CD4-positive, alpha-beta T cell (primary cell): ENCODE measurements at regions not wholly inside any gene's neighbourhood (a gene's known extent, or its start where the extent isn't known, plus 50 kb on each side); places are given as distances from the start of the nearest gene placed in this dataset.

Experiments
- ATAC-seq: fragments of 200-7000 bp; cut with Tn5 transposase; one replicate; pipeline ENCODE4 v1.10.0; 2022; ENCODE audit warnings: mild to moderate bottlenecking; ENCODE audit not compliant: poor library complexity
- CTCF ChIA-PET: fragments of 350-600 bp; sonication (Branson Sonifier 250); formaldehyde crosslinking; loops from one replicate; lab custom pipeline; 2021; ENCODE audit warnings: antibody characterized with exemption, inconsistent platforms; lab: Charles Lee
- POLR2A ChIA-PET: fragments of 350-600 bp; sonication (Branson Sonifier 250); formaldehyde crosslinking; loops from one replicate; lab custom pipeline; 2021; ENCODE audit warnings: antibody characterized with exemption, inconsistent platforms; lab: Charles Lee
- DNase-seq, 14 experiments: peaks; one replicate each; pipeline ENCODE4 v3.0.0-alpha.2; 2013 to 2020; ENCODE audit warnings: mixed read lengths in 2 of 14
- H3K27ac ChIP-seq, 2 donors: one replicate each; pipeline versions ENCODE4 v1.5.1 to v1.7.0; 2013; ENCODE audit warnings: low read length in 2 of 2, low read depth in 1 of 2, mild to moderate bottlenecking in 1 of 2
- H3K27me3 ChIP-seq, 2 experiments: 1 replicate in 1 of 2; 2 replicates in 1 of 2; pipeline versions ENCODE4 v1.6.1 to v1.7.0; 2013; ENCODE audit warnings: low read length in 2 of 2, control low read depth in 1 of 2, mild to moderate bottlenecking in 1 of 2, moderate library complexity in 1 of 2; ENCODE audit not compliant: insufficient read depth in 2 of 2, control insufficient read depth in 1 of 2
- H3K36me3 ChIP-seq: one replicate; pipeline ENCODE4 v1.6.1; 2013; ENCODE audit warnings: low read length, control low read depth; ENCODE audit not compliant: insufficient read depth
- H3K4me1 ChIP-seq: one replicate; pipeline ENCODE4 v1.6.1; 2013; ENCODE audit warnings: low read length, control low read depth; ENCODE audit not compliant: insufficient read depth
- H3K4me3 ChIP-seq: one replicate; pipeline ENCODE4 v1.5.1; 2013; ENCODE audit warnings: mild to moderate bottlenecking, low read length, moderate library complexity
- H3K9me3 ChIP-seq, 2 experiments: 1 replicate in 1 of 2; 2 replicates in 1 of 2; pipeline versions ENCODE4 v1.6.1 to v1.7.0; 2013; ENCODE audit warnings: low read length in 2 of 2, mild to moderate bottlenecking in 2 of 2, control low read depth in 1 of 2, moderate library complexity in 1 of 2; ENCODE audit not compliant: control insufficient read depth in 1 of 2, insufficient read depth in 1 of 2
- H3K27ac Mint-ChIP-seq: one replicate; pipeline ENCODE4 v1.8.0; 2020; ENCODE audit warnings: mixed read lengths
- H3K27me3 Mint-ChIP-seq: one replicate; pipeline ENCODE4 v1.8.0; 2021; ENCODE audit warnings: mixed read lengths
- H3K36me3 Mint-ChIP-seq: one replicate; pipeline ENCODE4 v1.8.0; 2021; ENCODE audit warnings: low read depth, mixed read lengths
- H3K4me1 Mint-ChIP-seq: one replicate; pipeline ENCODE4 v1.8.0; 2021; ENCODE audit warnings: low read depth, mixed read lengths
- H3K4me3 Mint-ChIP-seq: one replicate; pipeline ENCODE4 v1.8.0; 2020; ENCODE audit warnings: mild to moderate bottlenecking, mixed read lengths
- H3K9me3 Mint-ChIP-seq: one replicate; pipeline ENCODE4 v1.8.0; 2020; ENCODE audit warnings: mixed read lengths
- intact Hi-C, 2 experiments: fragments of 100-400 bp; cut with DNase I in 1 of 2; cut with micrococcal nuclease in 1 of 2; formaldehyde crosslinking; loops; one replicate each; pipeline versions ENCODE4 v1.15.1 to v1.9.0; 2023 to 2025; cut with DNase I, micrococcal nuclease
- TF ChIP-seq, protein P1 (sequence below): fragments of 200-600 bp; IDR thresholded peaks from one replicate; pipeline ENCODE4 v1.8.0; 2022; ENCODE audit warnings: antibody characterized with exemption, mild to moderate bottlenecking

DNA sequence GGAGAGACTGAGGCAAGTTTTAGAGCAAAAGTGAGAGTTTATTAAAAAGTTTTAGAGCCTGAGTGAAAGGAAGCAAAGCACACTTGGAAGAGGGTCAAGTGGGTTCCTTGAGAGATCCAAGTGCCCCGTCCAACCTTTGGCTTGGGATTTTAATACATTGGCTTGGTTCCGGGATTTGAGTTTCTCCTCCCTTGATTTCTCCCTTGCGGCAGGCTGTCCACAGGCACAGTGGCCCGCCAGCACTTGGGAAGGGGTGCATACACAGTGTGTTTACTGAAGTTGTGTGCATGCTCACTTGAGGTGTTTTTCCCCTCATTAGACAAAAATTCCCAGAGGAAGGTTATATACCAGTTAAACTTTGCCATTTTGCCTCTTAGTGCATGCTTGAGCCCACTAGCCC lies 333.5 kb downstream of the PCDH18 start:
- no peaks in the 10 kb centered on the region for H3K36me3 Mint-ChIP-seq
- ChIA-PET CTCF (no interaction called here), POLR2A (no interaction called here)
- H3K36me3 ChIP-seq, result no peaks in the 10 kb centered on the region
- peaks cover 8% of the 10 kb centered on the region for H3K9me3 Mint-ChIP-seq
- TF ChIP-seq, protein P1, sequence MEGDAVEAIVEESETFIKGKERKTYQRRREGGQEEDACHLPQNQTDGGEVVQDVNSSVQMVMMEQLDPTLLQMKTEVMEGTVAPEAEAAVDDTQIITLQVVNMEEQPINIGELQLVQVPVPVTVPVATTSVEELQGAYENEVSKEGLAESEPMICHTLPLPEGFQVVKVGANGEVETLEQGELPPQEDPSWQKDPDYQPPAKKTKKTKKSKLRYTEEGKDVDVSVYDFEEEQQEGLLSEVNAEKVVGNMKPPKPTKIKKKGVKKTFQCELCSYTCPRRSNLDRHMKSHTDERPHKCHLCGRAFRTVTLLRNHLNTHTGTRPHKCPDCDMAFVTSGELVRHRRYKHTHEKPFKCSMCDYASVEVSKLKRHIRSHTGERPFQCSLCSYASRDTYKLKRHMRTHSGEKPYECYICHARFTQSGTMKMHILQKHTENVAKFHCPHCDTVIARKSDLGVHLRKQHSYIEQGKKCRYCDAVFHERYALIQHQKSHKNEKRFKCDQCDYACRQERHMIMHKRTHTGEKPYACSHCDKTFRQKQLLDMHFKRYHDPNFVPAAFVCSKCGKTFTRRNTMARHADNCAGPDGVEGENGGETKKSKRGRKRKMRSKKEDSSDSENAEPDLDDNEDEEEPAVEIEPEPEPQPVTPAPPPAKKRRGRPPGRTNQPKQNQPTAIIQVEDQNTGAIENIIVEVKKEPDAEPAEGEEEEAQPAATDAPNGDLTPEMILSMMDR, result no peak
- peaks cover 0 to 7% of the 10 kb centered on the region in 2 experiments for H3K9me3 ChIP-seq
- intact Hi-C loops, result no loop called here
- H3K27ac Mint-ChIP-seq, result no peak overlapping the region
- no peak for DNase-seq
- H3K27me3 Mint-ChIP-seq, result no peaks in the 10 kb centered on the region
- H3K27ac ChIP-seq, result no peak overlapping the region
- no peaks in the 10 kb centered on the region for H3K4me1 ChIP-seq
- H3K4me3 Mint-ChIP-seq, result no peak overlapping the region
- no peak overlapping the region for H3K4me3 ChIP-seq
- H3K27me3 ChIP-seq, result no peaks in the 10 kb centered on the region
- no peaks in the 10 kb centered on the region for H3K4me1 Mint-ChIP-seq
- no peak for ATAC-seq

DNA sequence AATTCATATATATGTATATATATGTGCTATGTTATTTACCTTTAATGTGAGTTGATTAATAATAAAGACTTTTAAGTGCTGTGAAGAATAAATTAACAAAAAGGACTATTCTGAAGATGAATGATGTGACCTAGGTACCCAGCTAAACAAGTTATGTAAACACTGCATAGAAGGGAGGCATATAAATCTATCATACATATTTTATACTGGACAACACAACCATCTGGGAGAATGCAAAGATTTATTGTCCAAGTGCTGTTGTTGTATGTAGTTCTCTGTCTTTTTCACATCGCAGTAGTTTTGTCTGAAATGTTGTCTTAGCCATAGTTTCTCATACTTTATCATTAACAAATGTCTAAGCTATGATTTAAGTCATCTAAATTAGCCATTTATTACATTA lies 337.6 kb downstream of the PCDH18 start:
- Mint-ChIP-seq H3K4me1 (no peaks in the 10 kb centered on the region), H3K27me3 (no peaks in the 10 kb centered on the region), H3K36me3 (no peaks in the 10 kb centered on the region), H3K9me3 (peaks cover 10% of the 10 kb centered on the region), H3K27ac (no peak overlapping the region), H3K4me3 (no peak overlapping the region)
- H3K27me3 ChIP-seq, result no peaks in the 10 kb centered on the region
- ChIA-PET POLR2A (no interaction called here), CTCF (no interaction called here)
- no peak overlapping the region for H3K4me3 ChIP-seq
- intact Hi-C loops, result no loop called here
- TF ChIP-seq, protein P1, result no peak
- DNase-seq (no peak), ATAC-seq (no peak)
- H3K9me3 ChIP-seq, result peaks cover 0 to 3% of the 10 kb centered on the region in 2 experiments
- no peaks in the 10 kb centered on the region for H3K36me3 ChIP-seq
- H3K27ac ChIP-seq, result no peak overlapping the region
- H3K4me1 ChIP-seq, result no peaks in the 10 kb centered on the region

DNA sequence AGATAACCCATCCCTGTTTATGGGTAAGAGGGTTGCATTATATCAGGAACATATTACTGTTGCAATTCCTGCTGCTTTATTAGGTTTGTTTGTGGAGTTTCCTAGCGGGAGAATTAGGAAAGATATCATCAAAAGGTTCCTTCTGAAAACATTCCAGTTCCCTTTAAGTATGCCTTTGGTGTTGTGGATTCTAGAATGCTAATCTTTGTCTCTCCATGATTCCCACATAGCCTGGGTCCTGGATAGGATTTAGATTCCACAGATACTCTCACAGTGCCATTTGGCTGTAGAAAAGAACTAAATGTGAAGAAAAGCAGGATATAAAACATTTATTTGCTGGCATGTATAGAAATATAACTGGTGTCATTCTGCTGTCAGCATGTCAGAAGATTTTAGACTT lies 338.7 kb downstream of the PCDH18 start:
- TF ChIP-seq, protein P1, result no peak

More for the DNA sequence above, 338.7 kb downstream of the PCDH18 start:
- no peaks in the 10 kb centered on the region for H3K4me1 ChIP-seq
- intact Hi-C loops, result no loop called here
- ChIA-PET POLR2A (no interaction called here), CTCF (no interaction called here)
- no peak for ATAC-seq
- no peaks in the 10 kb centered on the region for H3K9me3 ChIP-seq
- no peak for DNase-seq
- no peak overlapping the region for H3K27ac Mint-ChIP-seq
- no peak overlapping the region for H3K4me3 Mint-ChIP-seq
- H3K9me3 Mint-ChIP-seq, result peaks cover 10% of the 10 kb centered on the region
- no peak overlapping the region for H3K4me3 ChIP-seq
- no peaks in the 10 kb centered on the region for H3K36me3 ChIP-seq
- H3K27me3 ChIP-seq, result no peaks in the 10 kb centered on the region
- H3K27ac ChIP-seq, result no peak overlapping the region
- no peaks in the 10 kb centered on the region for H3K27me3 Mint-ChIP-seq
- no peaks in the 10 kb centered on the region for H3K36me3 Mint-ChIP-seq
- no peaks in the 10 kb centered on the region for H3K4me1 Mint-ChIP-seq
